ENCODE measurements at regions not wholly inside any gene's neighbourhood (a gene's known extent, or its start where the extent isn't known, plus 50 kb on each side); places are given as distances from the start of the nearest gene placed in this dataset.

DNA sequence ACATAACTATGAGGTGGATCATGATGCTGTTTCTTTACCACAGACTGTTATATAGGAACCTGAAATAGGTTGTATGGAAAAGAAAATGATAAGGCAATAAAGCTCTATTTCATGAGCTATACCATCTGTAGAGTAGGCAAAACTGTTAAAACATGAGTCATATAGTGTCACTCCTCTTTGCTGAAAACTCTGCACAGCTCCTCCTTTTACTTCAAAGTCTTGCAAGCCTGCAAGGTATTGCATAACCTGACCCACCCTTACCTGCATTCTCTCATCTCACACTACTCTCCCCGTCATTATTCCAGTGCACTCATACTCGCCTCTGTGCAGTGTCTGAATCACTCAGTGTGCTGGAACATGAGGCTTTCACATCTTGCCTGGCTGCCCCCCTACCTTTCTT lies 790.1 kb downstream of the EFNA5 start:
- DNase-seq (ENCODE audit: low spot score) = no peak

DNA sequence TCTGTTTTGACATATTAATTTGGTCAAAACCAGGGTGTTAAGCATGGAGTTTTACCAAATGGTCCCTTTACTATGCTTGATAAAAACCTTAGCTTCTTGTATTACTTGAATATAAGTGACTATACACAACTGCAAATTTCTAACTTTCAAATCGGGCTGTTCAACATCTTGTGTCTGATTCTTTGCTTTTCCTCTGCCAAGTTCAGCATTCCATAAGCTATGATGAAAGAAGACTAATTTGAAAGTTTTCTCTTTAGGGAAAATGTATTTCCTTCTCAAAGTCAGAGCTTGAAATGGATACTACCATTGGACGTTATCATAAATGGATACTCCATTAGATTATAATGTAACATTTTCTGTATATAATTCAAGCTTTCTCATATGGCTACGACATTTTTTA lies 792.9 kb downstream of the EFNA5 start:
- DNase-seq (ENCODE audit: low spot score) = no peak

DNA sequence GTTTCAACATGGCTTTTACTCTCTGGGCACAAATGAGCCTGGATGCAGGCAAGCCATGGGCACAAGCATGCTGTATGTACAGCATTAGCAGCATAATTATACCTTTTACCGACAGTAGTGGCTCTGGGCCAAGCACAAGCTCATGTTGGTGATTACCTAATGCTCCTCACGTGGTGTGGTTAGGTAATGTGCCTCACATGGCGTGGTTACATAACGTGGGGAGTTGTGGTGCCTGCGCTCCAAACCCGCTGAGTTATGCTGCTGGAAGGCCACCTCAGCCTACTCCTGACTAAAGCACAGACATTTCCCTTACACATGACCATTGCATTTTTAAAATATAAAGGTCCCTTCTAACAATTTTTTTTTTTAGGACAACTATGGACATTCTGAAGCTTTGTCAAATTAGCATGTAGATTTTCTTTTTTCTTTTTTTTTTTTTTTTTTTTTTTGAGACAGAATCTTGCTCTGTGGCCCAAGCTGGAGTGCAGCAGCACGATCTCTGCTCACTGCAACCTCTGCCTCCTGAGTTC lies 794.0 kb downstream of the EFNA5 start:
- DNase-seq (ENCODE audit: low spot score) = no peak

DNA sequence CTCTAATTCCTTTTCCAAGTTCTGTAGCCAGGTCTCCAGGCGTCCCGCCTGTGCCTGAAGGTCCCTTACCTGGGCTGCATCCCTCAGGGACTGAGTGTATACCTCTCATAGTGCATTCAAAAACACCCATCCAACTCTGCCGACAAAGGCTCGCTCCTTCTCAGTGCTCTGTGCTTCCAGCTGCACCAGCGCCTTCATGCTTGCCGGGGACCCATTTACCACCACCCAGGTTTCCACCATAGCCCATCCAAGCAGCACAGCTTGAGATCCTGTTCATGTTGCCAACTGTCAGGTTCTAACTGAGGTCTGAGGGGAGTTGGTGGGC lies 794.5 kb downstream of the EFNA5 start:
- no peak for DNase-seq (ENCODE audit: low spot score)

DNA sequence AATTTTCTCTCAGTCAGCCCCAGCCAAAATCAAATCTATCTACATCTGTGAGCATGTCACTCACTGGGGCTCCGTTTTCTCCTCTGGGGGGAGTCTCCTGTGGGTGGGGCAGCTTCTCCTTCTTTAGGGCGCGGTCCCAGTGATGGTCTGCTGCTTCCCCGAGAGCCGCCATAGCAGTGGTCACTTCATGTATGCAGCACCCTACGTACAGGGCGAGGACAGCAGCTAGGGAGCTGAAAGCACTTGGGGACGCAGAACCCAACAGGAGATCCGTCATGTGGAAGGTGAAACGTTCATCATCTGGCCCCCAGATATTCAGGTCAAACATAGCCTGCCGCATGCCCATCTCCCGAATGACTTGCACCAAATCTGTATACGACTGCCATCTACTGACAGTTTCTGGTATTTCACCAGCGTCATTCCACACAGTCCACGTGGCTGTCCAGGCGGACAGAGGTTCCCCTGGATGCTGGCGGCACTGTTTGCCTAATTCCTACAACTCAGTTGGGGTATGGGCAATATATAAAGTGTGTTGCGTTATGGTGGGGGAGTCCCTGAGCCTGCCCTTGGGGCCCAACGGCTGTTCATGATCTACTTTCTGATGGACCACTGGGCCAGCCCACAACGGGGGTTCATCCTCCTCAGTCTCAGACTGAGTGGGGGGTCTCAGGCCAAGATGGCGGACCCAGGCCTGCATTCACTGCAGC lies 795.0 kb downstream of the EFNA5 start:
- peak; percentile 24 for DNase-seq (ENCODE audit: low spot score)

DNA sequence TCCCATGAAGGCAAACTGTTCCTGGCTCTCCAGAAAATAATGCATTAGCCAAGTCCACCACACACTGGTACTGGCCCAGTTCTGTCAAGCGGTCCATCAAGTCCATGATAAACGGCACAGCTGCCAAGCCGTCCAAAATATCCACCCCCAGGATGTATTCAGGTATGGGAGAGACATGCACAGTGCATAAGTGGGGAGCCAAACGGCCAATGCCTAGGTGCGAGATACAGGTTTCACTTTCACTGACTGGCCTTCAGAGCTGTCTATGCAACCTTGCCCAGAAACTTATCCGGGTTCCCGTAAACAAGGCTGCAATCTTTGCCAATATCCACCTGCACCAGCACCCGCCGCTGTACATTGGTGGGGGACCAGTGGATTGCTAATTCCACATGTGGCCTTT lies 795.8 kb downstream of the EFNA5 start:
- DNase-seq (ENCODE audit: low spot score) = no peak

DNA sequence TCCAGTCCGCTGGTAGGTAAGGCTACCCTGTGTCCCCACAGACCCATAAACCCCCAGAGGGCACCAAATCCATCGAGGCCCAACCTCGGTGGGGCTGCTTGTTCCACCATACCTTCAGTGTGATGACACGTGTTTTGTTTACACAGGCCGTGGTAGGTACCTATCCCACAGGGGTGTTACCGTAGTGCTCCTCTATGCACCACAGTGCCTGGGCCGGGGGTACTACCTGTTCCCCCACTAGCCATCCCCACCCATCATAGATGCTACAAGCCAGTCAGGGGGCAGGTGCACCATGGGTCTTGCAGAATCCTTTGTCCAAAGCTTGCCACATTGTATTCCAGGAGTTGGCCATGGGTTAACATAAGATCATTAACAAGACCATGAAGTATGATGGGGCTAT lies 796.2 kb downstream of the EFNA5 start:
- DNase-seq (ENCODE audit: low spot score) = no peak

DNA sequence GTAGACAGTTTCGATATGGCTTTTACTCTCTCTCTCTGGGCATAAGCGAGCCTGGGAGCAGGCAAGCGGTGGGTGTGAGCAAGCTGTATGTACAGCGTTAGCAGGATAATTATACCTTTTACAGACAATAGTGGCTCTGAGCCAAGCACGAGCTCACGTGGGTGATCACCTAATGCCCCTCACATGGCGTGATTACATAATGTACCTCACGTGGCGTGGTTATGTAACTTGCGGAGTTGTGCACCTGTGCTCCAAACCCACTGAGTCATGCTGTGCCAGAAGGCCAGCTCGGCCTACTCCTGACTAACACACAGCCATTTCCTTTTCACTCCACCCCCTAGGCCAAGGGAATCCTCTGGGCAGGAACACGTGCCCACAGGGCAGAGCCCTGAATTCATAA lies 797.2 kb downstream of the EFNA5 start:
- no peak for DNase-seq (ENCODE audit: low spot score)

DNA sequence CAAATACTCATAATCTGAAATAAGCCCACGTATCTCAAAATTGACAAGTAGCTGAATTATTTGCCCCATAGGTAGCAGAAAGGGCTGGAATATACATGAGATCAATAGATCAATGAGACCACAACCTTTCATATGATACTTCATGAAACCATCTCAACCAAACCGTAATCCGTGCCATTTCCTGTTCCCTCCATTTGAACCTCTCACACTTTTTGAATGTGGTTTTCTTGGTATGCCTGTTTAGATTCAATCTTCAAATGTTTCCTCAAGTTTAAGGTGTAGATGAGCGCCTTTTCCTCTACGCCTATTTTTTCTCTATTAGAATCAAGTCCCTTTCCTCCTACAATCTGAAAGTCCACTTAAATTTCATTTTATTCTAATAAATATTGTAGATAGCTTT lies 805.5 kb downstream of the EFNA5 start:
- no peak for DNase-seq (ENCODE audit: low spot score)

DNA sequence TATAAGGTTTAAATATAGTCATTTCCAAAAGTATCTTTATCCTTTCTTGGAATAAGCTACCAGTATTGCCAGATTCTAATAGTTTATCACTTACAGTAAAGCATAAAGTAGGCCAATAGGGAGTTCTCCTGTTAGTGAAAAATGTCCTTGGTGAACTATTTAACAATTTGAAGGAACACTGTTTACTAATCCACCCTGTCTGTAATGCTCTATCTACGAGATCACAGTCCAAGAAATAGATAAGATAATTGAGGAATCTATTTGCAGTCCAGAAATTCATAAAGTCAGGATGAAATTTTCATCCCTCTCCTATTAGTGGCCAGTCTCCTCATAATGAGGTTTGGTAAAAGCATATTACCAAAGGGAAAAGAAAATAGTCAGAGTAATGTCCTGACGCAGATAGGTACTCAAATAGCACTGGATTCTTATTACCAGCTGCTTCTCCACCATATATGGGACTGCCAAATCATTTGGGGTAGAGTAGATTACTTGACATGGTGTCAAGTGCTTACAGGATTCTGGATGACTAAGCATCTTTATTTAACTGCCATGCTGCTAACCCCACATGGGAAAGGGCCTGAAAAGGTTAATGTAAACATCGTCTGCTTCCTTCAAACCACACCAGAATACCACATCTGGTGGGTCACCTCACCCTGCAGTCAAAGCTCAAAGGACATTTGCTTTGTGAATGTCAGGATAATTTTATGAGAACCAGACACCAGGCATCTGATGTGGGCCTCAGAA lies 808.1 kb downstream of the EFNA5 start:
- DNase-seq (ENCODE audit: low spot score) = no peak

DNA sequence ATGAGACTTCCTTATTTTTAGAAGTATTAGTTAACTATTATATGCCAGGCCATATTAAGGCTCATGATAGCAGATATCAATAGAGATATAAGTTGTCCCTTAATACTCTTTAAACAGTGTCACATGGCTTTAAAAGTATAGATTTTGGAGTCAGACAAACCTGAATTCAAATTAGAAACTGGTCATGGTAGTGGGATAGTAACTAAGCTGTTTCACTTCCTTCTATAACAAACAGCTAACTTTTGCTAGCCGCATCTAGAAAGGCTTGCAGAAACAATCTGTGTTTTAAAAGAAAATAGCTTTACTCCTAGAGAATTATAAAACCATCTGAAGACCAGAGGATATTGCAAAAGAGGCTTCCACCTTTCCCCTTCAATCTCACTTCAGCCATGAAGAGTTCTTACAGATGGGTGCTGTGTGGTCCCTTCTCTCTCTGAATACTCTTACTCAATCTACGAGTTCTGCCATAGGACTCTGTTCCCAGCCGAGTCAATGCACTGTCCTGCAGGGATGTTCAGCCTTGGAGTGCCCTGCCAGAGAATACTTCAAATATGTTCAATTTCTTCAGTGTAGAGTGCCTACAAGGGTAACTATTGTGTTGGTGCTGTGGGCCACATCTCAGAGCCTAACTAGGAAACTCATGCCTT lies 810.2 kb downstream of the EFNA5 start:
- DNase-seq (ENCODE audit: low spot score) = no peak

DNA sequence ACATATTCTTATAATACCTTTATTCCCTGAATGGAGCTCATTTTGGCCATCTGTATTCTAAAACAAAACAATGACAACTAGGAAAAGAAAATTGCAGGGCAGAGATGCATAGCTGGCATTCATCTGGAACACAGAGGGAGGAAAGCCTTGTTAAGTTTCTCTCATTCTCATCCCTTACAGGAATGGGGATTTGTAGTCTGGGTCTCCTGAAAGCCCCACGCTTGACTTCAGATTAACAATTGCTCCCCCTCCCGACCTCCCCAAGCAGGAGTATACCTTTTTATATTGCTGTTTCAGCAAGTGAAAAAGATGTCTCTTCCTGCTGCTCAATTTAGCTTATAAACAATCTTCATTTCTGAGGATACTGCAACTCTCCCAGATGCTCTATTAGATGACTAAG lies 812.1 kb downstream of the EFNA5 start:
- DNase-seq (ENCODE audit: low spot score) = no peak

DNA sequence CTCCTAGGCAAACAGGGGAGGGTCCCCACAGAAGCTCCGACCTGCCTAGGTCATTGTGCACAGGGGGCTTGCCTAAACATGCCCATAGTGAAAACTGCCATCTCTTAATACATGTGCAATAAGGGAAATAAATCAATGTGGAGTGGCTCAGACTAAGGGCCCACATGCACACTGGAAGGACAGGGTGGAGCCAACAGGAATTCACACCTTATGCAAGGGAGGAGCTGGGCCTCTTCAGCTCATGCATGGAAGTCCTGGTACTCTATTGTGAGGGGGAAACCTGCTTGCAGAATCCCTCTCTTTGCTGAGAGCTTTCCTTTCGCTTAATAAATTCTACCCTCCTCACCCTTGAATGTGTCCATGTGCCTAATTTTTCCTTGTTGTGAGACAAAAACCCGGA lies 815.8 kb downstream of the EFNA5 start:
- DNase-seq (ENCODE audit: low spot score) = no peak

DNA sequence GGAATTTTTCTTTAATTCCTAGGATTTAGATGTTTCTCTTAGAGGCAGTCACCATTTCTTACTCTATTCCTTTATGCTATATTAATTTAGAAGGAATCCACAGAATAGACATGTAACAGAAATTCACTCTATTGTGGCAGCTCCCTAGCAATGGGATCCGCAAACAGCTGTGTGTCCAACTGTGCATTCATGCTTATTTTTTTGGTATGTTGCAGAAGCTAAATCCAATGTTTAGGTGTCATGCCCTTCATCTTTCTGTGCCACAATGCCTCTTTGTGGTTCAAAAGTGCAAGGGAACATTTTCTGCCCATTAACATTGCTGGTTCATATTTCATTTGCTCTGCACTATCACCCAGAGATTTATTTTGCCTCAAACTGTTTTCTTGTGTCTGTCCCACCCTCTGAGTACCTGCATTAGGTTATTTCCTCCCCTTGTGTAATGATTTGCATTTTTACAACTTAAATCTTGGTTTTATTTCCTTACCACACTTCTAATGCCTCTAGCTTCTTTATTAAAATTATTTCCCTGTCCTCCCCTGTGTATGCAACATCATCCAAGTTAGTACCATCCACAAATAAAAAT lies 816.5 kb downstream of the EFNA5 start:
- no peak for DNase-seq (ENCODE audit: low spot score)

DNA sequence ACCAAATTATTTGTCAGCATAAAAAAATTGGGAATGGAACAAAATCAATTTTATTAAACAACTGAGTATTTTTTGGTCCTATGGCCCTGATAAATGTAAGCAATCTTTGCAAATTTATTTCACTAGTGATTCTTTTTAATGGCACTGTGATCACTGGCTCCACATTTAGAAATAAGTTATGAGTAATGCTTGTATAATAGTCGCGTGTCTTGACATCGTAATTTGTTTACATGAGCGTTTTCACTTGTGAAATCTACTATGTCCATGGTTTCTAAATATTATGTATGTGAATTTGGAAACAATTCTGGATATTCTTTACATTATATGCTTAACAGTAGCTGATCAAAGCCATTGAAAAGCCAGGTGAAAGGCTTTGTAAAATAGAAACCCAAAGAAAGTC lies 817.5 kb downstream of the EFNA5 start:
- no peak for DNase-seq (ENCODE audit: low spot score)

DNA sequence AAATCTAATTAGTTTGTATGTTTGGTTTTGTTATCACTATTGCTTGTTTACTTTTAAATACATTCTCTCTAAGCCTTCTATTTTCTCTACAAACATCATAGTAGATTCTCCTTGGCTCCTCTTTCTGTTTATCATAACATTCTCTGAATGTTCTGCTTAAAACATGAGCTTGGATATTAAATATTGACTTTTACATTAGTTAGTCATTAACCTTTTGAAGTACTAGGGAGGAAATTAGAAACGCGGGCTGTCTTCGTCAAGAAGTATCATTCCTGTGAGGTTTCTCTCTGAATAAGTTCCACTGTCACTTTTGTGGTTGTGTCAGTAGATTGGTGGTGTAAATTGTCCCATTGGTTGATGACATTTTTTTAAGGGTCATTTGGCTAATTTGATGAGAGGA lies 821.5 kb downstream of the EFNA5 start:
- DNase-seq (ENCODE audit: low spot score) = no peak

DNA sequence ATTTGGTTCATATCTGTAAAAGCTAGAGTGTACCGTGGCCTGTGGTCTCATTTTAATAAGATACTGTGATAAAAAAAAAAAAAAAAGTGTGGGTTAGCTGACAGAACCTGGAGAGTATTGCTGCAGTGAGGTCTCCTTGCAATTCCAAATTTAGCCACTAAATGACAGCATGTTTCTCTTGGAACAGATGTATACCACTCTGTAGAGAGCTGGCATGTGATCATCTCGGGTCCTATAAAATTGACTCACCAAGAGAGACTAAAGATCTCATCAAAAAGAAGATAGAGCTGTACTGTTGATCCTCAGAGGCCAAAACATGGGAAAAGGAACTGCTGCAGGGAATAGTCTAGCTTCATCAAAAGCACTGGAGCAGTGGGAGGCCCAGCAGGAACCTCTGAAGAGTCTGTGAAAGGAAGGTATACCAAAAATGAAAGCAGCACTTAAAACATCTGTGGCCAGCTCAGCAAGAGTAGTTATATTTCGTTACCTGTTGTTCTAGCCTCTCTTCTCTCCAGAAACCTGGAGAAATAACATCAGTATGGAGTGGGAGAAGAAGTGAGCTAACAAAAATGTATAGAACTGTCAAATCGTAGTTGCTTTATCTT lies 826.8 kb downstream of the EFNA5 start:
- DNase-seq (ENCODE audit: low spot score) = no peak

DNA sequence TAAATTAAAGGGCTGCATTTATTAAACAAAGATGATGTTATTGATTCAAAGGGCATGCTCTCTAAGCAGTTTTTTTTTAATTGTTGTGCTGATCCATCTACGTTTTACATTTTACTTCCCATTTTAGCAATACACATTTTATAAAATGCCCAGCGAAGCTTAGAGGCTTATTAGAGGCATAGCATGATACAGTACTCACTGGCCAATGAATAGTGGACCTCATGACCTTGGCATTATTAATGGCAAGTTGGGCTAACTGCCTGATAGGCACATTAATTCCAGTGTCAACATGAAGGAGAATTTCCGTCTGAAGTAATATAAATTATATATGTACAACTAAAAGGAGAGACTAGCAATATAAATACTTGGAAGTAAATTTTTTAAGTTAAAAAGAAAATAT lies 837.2 kb downstream of the EFNA5 start:
- DNase-seq (ENCODE audit: low spot score) = no peak

DNA sequence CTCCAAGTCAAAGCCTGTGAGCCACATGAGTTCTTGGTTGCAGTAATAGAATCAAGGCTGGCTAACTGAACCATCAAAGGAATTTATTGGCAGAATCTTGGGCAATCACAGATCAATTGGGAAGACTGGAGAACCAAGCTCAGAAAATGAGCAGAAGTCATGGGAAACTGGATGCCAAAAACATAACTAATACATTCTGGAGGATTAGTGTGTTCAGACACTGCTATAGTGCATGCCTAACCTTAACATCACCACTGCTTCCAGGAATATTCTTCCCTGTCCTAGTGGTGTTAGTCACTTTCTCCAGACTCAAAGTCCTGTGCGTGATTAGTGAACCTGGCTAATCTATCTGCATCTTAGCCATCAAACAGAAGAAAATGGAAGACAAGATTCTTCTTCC lies 843.7 kb downstream of the EFNA5 start:
- no peak for DNase-seq (ENCODE audit: low spot score)

DNA sequence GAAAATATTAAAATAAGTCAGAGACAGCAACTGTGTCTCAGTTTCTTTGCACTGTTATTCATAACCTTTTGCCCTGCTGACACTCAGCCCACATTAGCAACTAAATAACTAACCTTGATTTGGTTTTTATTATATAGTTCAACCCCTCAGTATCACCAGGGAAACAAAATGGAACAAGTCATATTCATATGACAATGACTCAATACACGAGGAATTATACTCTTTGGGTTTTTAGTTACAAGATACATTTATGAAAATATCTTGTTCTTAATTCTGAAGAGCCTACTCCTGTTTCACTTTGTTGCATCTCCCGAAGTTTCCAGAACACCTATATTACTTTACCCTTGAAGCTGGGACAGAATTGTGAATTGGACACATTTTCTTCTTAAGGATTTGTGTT lies 845.4 kb downstream of the EFNA5 start:
- DNase-seq (ENCODE audit: low spot score) = no peak

DNA sequence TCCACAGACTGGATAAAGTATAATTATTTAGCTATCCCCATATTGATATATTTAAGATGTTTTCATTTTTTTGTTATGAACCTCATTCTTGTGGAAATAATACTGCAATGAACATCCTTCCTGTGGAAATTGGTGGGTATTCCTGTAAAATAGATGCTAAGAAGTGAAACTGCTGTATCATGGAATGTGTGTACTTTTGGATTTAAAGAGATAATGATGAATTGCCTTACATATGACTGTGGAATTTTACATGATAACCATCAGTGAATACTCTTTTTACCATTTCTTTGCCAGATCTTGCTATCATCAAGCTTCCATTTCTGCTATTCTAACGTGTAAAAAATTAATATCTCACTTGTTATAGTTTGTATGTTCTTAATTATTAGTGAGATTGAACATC lies 847.9 kb downstream of the EFNA5 start:
- DNase-seq (ENCODE audit: low spot score) = no peak

DNA sequence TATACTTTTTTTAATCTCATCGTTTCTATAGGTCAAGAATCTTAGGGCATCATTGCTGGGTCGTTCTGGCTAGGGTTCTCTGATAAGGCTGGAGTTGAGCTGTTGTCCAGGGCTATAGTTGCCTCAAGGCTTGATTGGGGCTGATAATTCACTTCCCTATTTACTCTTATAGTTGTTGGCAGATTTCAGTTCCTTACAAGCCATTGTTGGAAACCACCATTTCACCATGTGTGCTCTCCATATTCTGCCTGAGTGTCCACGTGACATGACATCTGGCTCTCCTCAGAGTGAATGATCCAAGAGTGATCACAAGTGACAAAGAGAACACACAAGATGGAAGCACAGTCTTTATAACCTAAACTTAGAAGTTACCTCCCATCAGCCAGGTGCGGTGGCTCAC lies 852.2 kb downstream of the EFNA5 start:
- DNase-seq (ENCODE audit: low spot score) = no peak

DNA sequence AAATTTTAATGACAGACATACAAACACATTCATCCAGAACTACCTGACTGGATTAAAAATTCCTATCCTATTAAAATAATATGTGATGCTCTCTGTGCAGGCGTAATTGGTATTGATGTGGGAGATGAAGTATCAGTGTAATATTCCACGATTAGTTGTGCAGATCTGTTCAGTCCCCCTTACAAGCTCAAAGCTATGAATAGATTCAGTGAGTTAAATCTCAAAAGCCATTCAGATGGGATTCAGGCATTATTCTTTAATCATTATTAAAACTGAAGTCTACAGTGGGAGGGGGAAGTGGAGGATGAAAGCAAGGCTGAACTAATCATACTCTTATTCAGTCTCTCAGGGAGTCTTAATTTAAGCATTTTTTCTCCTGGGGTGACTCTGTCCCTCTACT lies 855.8 kb downstream of the EFNA5 start:
- DNase-seq (ENCODE audit: low spot score) = no peak

All from kidney capillary endothelial cell (primary cell).